NCI-H748 treated with DMSO at 0.1 percent for 48 hours (cell line): ENCODE measurements at regions not wholly inside any gene's neighbourhood (a gene's known extent, or its start where the extent isn't known, plus 50 kb on each side); places are given as distances from the start of the nearest gene placed in this dataset.

Source experiments
- DNase-seq: peaks from one replicate; lab custom pipeline; 2025; lab: John Stamatoyannopoulos, UW

DNA sequence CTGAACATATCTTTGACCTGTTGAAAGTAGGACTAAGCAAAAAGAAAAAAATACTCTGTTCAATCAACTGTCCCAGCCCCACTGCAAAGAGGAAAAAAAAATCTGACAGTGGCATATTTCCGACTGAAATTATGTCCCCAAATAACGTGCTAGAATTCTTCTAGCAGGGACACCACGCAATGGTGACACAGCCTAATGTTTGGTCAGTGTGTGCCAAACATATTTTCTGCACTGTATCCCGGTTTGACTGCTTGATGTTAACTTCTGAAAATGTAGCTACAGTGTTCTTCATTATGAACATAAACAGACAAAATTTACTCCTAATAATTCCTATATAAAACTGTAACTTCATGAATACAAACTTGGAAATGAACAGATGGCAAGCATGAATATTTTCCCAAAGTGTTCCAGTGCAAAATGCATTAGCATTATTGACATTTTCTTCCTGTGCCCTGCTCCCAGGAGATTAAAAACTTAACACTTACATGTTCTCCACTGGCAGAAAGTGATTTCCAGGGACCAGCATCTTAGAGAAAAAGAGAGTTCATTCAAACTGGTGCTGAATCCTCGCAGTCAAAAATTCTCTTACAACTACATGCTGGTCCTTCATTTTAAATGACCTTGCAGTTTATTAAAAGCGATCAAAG, 72.4 kb upstream of the SYT1 start:
- no peak for DNase-seq

DNA sequence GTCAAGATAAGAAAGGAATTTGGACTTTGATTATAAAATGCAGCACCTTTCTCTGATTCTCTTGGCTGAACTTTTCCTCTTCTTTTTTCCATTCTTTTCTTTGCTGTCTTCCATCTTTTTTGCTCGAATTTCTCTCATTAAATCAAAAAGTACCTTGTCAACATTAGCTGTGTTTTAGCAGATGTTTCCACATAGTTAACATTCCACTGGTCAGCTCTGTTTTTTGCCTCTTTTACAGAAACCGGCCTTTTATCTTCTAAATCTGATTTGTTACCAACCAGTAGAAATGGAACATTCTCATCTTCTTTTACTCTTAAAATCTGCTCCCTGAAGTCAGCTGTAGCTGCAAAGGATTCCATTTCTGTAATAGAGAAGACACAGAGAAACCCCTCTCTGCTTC, 71.1 kb upstream of the SYT1 start:
- no peak for DNase-seq

- no peak for DNase-seq
Measured at GRCh38 chr12:78793982-78794381, 70.6 kb upstream of the SYT1 start.

DNA sequence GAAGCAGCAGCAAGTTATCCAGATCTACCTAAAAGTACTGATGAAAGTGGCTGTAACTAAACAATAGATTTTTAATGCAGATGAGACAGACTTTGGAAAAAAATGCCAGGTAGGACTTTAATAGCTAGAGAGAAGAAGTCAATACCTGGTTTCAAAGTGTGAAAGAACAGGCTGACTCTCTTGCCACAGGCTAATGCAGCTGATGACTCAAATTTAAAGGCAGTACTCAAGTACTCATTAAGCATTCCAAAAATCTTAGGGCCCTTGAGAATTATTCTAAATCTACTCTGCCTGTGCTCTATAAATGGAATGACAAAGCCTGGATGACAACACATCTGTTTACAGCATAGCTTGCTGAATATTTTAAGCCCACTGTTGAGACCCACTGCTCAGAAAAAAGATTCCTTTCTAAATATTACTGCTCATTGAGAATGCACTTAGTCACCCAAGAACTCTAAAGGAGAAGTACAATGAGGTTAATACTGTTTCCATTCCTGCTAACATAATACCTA, 68.6 kb upstream of the SYT1 start:
- DNase-seq, result no peak

- DNase-seq, result no peak
Measured at GRCh38 chr12:78797196-78797931, 67.2 kb upstream of the SYT1 start.

- no peak for DNase-seq
Measured at GRCh38 chr12:78799649-78800048, 64.9 kb upstream of the SYT1 start.

DNA sequence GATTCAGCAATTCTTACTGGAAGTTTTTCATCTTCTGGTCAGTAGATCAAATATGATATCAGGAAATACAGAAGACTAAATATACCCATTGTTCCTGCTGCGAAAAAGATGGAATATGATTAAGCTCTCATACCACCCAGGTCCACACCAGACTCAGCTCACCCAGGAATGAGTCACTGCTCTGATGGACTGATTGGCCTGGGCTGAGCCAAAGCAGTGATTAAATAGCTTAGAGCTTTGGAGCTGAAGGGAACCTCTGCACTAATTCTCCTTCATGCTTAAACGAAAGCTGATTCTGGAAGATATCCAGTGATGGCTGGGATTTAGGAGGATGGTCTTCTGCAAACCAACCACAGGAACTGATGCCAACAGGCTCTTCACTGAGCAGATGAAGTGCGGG, 62.0 kb upstream of the SYT1 start:
- no peak for DNase-seq

GRCh38 chr12:78804262-78804661, 60.3 kb upstream of the SYT1 start:
- no peak for DNase-seq
